ENCODE measurements at regions not wholly inside any gene's neighbourhood (a gene's known extent, or its start where the extent isn't known, plus 50 kb on each side); places are given as distances from the start of the nearest gene placed in this dataset.
"Not testable (repeated sequence)": the region's sequence is repeated elsewhere in the genome, so short reads cannot be mapped to it uniquely, and the experiment has no call there.

DNA sequence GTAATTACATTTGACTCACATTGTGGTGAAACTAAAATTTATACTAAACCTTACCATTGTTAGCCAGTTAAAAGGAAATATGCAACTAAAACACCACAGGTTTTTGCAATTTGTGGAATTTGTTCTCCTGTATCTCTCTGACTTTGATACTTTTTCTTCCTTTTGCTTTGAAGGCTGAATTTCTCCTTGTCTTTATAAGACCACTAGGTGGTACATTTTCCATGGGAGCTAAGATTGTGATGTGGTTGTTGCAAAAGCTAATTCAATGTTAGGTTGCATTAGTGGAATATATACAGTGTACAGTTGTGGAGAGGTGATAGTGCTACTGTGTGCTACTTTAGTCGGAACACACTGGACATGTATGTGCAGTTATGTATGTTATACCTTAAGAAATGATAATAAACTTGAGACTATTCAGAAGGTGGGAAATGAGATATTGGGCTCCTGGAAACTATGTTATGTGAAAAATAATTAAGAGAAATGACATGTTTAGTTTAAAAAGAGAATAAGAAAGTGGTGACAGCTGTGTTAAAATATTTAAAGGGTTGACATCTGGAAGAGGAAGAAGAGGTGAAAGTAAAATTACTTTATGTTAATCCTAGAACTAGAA, 70.3 kb downstream of the ARL9 start:
- Histone ChIP-seq H3K27me3 (ENCODE audit: insufficient read depth, low read length) (no peaks in the 10 kb centered on the region), H3K4me1 (ENCODE audit: control insufficient read depth, insufficient read depth, low read length, unreplicated experiment) (no peaks in the 10 kb centered on the region), H2AFZ (ENCODE audit: low read length, unreplicated experiment) (peak overlapping the region; percentile 0), H3K79me2 (ENCODE audit: control insufficient read depth, insufficient read depth, low read length, unreplicated experiment) (no peaks in the 10 kb centered on the region), H3K36me3 (ENCODE audit: insufficient read depth, low read length) (no peaks in the 10 kb centered on the region), H3K27ac (ENCODE audit: low read depth, low read length) (no peak overlapping the region), H3K4me3 (ENCODE audit: low read depth, low read length) (no peak overlapping the region)

GRCh38 chr4:56592417-56592816, 86.8 kb downstream of the ARL9 start:
- H3K79me2 ChIP-seq (ENCODE audit: control insufficient read depth, insufficient read depth, low read length, unreplicated experiment); H3K4me3 ChIP-seq (ENCODE audit: low read depth, low read length); H3K4me1 ChIP-seq (ENCODE audit: control insufficient read depth, insufficient read depth, low read length, unreplicated experiment); H3K27me3 ChIP-seq (ENCODE audit: insufficient read depth, low read length); H2AFZ ChIP-seq (ENCODE audit: low read length, unreplicated experiment); H3K27ac ChIP-seq (ENCODE audit: low read depth, low read length); H3K36me3 ChIP-seq (ENCODE audit: insufficient read depth, low read length): not testable (repeated sequence)

All from ACC112 (cell line).